CD1c-positive myeloid dendritic cell (primary cell): ENCODE measurements at regions not wholly inside any gene's neighbourhood (a gene's known extent, or its start where the extent isn't known, plus 50 kb on each side); places are given as distances from the start of the nearest gene placed in this dataset.

Experiments used
- DNase-seq: peaks from one replicate; pipeline ENCODE4 v3.0.0-alpha.2; 2016; ENCODE audit errors: extremely low spot score

GRCh38 chr22:23410411-23410810, 169.7 kb downstream of the IGLL1 start:
- no peak for DNase-seq

- no peak for DNase-seq
Measured at GRCh38 chr22:23409976-23410375, 170.1 kb downstream of the IGLL1 start.

- no peak for DNase-seq
Measured at GRCh38 chr22:23408321-23408720, 171.8 kb downstream of the IGLL1 start.

DNA sequence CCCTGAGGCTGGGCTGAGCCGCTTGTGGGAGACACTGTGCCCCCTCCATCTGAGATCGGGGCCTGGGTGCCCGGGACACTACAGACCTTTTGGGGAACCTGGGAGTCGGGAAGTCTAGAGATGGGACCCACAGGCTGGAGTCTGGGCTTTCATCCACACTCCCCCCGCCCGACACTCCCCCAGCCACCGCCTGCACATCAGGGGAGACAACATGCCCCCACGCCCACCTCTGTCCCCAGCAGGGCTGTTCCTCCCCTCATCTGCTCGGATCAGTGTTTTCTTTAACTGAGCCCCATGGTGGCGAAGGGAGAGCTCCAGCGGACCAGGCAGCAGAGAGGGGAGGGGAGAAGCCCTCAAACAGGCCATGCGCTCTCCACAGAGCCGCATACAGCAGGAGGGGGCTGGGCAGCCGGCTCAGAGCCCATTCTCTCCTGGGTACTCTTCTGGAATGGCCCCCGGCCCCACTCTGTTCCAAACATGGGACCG, 174.7 kb downstream of the IGLL1 start:
- DNase-seq, result no peak

- DNase-seq, result no peak
Measured at GRCh38 chr22:23404689-23405365, 175.3 kb downstream of the IGLL1 start.

DNA sequence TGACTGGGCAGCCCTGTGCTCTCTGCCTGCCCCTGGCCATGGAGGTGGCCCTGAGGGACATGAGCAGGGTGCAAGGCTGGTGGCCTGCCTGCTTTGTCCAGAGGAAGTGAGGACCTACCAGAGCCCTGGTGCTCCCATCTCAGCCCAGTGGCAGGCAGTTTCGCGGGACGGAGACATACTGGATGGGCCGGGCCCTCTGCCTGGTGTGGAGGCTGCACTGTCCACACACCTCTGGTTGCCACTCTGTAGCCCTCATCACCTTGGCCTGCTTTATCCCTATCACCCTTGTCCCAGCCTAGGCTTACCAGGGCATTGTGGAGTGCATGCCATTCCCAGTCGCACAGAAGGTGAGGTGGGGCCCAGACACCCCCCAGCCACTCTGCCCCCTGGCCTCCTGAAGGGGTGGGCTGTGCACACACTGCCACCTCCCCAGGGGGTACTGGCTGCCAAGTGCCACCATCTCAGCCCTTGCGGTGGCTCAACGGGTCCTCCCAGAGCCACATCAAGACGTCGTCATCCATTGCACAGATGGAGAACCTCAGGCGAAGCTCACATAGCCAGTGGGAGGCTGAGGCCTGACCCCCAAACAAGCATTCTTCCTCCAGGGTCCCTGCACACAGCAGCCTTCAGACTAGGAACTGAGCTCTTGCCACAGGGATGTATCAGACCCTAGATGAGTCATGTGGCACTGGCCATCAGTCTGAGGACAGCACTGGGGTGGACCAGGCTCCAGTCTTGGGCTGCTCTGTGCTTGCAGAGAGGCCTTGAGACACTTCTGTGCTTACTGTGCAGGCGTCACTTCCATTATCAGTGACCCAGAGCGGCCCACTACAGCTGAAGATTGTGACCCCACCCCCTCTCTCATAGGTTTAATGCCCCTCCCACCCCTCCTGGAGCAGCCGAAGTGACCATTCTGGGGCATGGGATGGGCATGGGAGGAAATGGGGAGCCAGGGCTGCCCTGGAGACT, 176.1 kb downstream of the IGLL1 start:
- no peak for DNase-seq

GRCh38 chr22:23403152-23403719, 176.9 kb downstream of the IGLL1 start:
- no peak for DNase-seq

- peak; percentile 49 for DNase-seq
Measured at GRCh38 chr22:23402275-23403151, 177.6 kb downstream of the IGLL1 start.

GRCh38 chr22:23401910-23402274, 178.2 kb downstream of the IGLL1 start:
- DNase-seq, result no peak

DNA sequence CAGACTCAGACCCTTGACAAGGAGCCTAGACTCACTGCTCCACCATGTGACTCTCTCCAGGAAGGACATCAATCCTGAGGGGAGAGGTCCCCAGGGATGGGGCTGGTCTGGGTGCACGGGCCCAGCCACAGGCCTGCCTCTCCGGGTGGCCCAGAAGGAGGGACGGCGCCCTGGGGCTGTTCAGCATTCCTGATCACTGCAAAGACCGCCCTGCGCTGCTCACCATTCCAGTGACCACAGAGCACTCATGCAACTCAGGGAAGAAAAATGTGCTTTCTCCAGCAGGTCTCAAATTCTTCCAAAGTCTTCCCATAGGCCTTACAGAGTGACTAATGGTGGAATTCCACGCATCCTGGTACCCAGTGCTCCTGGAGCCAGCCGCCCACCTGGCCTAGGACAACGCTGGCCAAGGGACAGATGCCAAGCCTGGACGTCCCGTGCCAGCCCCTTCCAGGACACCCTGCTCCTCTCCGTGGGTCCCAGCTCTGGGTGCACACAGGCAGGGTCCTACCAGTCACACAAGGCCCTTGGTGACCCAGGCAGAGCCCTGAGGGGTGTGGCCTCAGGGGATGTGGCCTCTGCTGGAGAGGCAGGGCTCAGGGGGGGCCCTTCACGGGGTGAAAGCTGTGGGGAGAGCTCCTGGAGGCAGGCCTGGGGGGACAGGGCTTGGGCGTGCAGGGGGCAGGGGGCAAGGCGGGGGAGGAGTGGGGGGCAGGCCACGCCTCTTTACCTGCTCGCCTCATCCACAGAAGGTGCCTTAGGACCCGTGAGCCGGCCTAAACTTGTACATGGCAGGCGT, 178.8 kb downstream of the IGLL1 start:
- DNase-seq, result no peak

DNA sequence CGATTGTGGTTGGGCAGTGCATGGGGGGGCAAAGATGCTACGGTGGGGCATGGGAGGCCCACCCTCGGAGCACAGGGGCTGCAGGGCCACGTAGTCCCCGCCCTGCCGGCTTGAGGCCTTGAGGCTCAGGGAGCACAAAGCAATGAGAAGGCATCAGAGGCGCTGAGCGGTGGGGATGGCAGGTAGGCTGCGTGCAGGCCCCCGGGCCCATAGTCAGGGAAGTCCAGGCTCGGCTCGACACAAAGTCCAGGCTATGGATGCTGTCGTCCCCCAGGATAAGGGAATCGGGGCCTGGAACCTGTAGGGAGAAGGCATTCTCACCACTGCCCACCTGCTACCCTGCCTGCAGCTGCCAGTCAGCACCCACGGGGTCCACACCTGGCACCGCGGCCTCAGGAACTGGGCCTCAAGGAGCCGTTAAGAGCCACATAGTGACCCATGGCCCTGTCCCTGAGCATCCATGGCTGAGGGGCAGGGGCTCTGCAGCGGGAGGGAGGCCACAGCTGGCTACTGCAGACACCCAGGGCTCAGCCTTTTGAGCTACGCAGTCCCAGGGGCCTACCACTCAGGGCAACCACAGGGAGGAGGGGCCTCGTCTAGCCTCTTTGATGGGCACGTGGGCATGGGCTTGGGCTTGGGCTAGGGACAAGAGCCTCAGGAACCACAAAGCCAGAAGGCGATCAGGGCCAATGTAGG, 179.7 kb downstream of the IGLL1 start:
- no peak for DNase-seq

DNA sequence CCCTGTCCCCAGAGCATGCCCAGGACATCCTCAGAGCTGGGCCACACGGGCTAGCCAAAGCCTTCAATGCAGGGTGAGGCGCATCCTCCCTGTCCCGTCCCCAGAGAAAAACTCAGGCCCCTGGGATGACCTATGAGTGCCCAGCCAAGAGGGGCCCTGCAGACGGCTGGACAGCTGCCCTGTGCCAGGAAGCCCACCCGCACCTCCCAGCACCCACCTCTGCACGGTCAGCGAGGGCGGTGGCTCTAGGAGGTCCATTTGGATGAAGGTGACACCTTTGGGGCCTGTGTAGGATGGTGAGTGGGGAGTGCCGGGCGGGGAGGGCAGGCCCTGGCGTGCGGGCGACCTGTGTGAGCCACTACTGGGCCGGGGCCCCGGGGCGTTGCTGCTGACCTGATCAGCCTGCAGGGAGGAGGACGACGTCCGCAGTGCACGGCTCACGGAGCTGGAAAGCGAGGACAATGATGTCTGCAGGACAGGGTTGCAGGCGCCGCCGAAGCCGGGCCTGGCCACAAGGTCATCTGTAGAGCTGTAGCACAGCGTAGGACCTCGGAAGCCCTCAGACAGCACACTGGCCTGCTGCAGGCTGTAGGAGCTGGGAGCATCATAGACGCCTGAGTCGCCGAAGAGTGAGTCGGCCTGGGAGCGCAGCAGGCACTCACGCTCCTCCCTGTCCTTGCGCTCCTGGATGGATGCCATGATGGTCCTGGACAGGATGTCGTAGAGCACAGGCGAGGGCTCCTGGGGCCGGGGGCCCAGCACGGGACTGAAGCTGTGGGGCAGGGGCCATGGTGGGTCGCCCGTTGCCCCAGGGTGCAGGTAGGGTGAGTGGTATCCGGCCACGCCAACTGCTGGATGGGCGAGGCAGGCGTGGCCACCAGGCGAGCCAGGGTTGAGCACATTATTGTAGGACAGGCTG, 180.5 kb downstream of the IGLL1 start:
- DNase-seq, result no peak

DNA sequence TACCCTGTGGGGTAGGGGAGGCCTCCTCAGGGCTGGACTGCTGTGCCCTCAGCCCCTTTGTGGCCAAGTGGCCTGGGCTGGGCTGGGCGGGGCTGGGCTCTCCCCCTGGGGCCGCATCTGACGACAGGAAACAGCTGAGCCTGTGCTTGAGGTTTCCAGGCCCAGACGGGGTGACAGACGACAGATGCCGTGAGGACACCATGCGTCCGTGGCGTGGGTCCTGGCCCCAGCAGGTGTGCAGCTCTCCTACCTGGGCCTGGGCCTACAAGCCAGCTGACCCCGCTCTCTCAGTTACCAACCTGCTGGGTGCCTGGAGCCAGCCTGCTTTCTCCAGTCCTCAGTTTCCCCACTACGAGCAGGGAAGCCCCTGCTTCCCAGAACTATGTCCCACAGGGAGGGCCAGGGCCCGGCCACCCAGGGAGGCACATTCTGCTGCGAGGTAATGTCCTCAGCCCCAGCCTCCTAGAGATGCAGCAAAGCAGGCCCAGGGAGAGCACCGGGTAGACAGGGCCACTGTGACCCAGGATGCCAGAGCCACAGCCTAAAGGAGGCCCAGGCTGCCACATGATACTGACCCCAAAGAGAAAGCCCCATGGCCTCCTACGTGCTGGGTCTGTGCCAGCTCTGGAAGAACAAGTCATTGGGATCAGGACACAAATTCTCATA, 181.3 kb downstream of the IGLL1 start:
- no peak for DNase-seq

DNA sequence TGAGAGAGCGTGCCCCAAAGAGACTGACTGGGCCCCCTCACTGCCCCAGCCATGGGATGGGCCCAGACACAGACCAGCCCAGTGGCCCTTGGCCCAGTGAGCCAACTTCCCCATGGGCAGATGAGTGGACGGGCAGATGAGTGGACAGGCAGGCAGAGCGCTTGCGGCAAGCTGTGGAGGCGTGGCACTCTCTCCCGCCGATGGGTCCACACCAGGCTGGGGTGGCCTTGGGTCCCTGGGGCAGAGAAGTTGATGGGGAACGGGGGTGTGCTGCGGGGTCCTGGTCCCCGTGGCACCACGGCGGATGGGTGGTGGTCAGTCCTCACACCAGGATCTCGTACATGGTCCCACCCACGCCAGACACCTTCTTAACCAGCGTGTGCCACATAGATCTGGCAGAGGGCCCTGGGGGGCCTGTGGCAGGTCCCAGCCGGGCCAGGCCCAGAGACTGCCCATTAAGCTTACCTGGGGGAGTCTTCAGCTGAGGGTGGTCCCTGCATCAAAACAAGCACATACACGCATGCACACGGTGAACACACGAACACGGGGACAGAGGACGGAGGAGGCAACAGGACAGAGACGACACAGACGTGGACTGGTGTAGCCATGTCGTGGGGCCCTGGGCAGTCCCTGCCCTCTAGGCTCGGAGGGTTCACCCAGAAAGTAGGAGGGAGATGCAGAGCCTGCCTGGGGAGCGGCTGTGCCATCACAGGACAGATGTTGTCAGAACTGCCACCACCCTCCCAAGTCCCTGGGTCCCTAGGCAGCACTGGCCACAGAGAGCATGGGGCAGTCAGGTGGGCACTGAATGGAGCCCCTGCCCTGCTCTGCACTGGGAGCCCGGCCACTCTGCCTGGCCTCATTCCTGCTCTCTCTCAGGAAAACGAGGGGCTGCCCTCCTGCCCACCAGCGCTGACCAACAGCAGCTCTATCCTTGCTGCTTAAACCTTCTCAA, 182.2 kb downstream of the IGLL1 start:
- no peak for DNase-seq

DNA sequence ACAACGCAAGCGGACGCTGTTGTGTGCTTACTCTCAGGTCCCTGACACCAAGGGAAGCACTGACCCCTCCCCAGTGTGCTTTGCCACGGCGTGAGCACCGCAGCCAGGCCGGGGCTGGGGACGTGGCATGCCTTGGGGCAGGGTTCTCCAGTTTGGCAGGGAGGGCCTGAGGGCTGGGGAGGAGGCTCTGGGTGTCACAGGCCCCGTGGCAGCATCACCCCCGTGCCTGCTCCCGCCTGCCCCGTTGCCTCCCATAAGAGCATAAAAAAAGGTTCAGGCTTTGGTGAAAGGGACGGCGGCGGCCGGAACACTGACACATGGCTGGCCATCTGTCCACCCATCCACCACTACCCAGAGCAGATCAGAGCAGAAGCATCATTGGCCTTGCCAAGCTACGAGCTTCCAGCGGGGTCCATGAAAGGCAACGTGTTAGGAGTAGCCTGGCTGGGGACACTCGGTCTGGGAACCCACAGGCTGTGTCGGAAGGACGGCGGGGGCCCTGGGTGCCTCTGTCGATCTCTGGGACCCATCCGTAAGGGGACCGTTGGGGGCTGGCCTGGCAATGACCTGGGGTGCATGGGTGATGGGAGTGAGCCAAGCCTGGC, 183.0 kb downstream of the IGLL1 start:
- DNase-seq, result no peak

DNA sequence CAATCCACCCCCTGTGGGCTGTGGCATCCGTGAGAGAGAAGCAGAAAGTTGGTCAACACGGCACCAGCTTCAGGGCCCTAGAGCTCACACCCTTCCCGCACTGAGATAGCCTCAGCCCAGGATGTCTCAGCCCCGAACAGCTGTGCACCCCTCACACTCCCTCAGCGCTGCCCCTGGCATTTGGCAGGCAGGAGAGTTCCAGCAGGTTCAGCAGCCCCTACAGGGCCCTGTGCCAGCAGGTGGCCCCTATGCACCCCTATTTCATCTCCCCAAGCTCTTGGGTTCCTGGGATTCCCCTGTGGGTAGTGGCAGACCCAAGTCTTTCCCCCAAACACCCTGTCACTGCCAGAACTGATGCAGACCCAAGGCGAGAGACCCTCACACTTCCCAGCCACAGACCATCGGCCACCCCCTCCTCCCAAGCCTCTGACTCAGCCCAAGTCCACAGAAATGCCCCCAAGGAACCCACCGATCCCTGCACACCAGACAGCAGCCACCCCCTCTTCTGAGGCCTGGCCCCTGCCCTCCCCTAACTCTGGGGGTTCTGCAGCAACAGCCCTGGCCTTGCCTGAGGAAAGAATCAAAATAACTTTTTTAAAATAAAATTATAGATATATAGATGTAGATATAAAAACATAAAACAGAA, 183.6 kb downstream of the IGLL1 start:
- DNase-seq, result no peak
